Skeletal muscle satellite cell (primary cell): ENCODE measurements at regions not wholly inside any gene's neighbourhood (a gene's known extent, or its start where the extent isn't known, plus 50 kb on each side); places are given as distances from the start of the nearest gene placed in this dataset.
"Not testable (repeated sequence)": the region's sequence is repeated elsewhere in the genome, so short reads cannot be mapped to it uniquely, and the experiment has no call there.

Experiments used
- H3K27me3 ChIP-seq: 2 replicates; pipeline ENCODE4 v1.7.0; 2013; ENCODE audit warnings: low read length; ENCODE audit not compliant: control insufficient read depth, insufficient read depth
- H3K36me3 ChIP-seq: 2 replicates; pipeline ENCODE4 v1.7.0; 2013; ENCODE audit warnings: mild to moderate bottlenecking, control low read depth, low read length; ENCODE audit not compliant: insufficient read depth
- H3K4me1 ChIP-seq: 2 replicates; pipeline ENCODE4 v1.7.0; 2013; ENCODE audit warnings: low read length; ENCODE audit not compliant: control insufficient read depth, insufficient read depth
- H3K4me2 ChIP-seq: 2 replicates; pipeline ENCODE4 v1.7.0; 2013; ENCODE audit warnings: mild to moderate bottlenecking, low read length
- H3K4me3 ChIP-seq: 2 replicates; pipeline ENCODE4 v1.7.0; 2013; ENCODE audit warnings: low read length
- H3K9ac ChIP-seq: 2 replicates; pipeline ENCODE4 v1.7.0; 2013; ENCODE audit warnings: mild to moderate bottlenecking, low read depth, low read length, moderate library complexity
- H3K9me3 ChIP-seq: replicated peaks from 2 replicates; pipeline ENCODE4 v1.7.0; 2013; ENCODE audit warnings: mild to moderate bottlenecking, control low read depth, low read length

- Histone ChIP-seq H3K4me3 (no peak overlapping the region), H3K4me2 (no peak overlapping the region), H3K9me3 (peaks cover 6% of the 10 kb centered on the region), H3K9ac (no peak overlapping the region), H3K4me1 (no peaks in the 10 kb centered on the region), H3K36me3 (no peaks in the 10 kb centered on the region), H3K27me3 (no peaks in the 10 kb centered on the region)
Observed at GRCh38 chr6:66533921-66534404, 826.9 kb upstream of the EYS start.

DNA sequence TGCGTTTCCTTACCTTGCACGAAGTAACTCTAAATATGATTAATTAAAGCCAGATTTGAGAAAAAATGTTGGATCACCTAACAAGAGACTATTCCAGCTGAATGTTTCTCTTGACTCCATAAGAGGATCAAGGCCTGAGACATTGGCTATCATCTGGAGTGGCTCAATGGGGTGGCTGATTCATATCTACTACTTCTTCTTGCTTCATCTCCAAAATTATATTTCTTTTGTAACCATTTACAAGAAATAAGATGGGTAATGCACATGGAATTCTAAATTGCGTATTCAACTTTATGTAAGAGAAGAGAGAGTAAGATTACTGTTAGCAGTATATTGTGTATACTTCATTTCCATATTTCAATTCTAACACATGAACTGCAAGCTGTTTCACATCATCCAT is 819.0 kb upstream of the EYS start:
- Histone ChIP-seq H3K27me3 (no peaks in the 10 kb centered on the region), H3K9me3 (peaks cover 4% of the 10 kb centered on the region), H3K4me2 (no peak overlapping the region), H3K4me1 (no peaks in the 10 kb centered on the region), H3K9ac (no peak overlapping the region), H3K36me3 (no peaks in the 10 kb centered on the region), H3K4me3 (no peak overlapping the region)

GRCh38 chr6:66522864-66523263 is 815.8 kb upstream of the EYS start:
- Histone ChIP-seq H3K9me3 (peaks cover 4% of the 10 kb centered on the region), H3K36me3 (no peaks in the 10 kb centered on the region), H3K4me3 (no peak overlapping the region), H3K4me1 (no peaks in the 10 kb centered on the region), H3K4me2 (no peak overlapping the region), H3K9ac (no peak overlapping the region), H3K27me3 (no peaks in the 10 kb centered on the region)

- Histone ChIP-seq H3K4me3 (no peak overlapping the region), H3K9me3 (no peaks in the 10 kb centered on the region), H3K4me2 (no peak overlapping the region), H3K4me1 (no peaks in the 10 kb centered on the region), H3K36me3 (no peaks in the 10 kb centered on the region), H3K27me3 (no peaks in the 10 kb centered on the region), H3K9ac (no peak overlapping the region)
Observed at GRCh38 chr6:66516377-66516776, 809.4 kb upstream of the EYS start.

DNA sequence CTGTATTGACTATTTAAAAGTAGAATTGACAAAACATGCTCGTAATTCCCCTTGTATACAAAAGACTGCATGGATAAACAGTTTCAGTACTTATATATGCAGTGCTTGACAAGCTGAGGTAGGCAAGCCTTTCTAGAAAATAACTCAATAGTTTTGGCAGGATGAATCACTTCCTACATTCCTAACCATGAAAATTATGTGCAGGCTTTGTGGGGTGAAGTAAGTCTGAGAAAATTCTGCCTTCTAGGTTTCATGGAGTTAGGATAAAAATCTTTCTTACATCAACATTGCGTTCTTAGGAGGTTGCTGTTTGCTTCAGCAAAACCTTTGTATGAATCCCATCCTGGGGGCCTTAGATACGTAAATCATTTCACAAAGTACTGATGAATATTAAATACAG is 801.4 kb upstream of the EYS start:
- Histone ChIP-seq H3K27me3 (no peaks in the 10 kb centered on the region), H3K4me3 (no peak overlapping the region), H3K9me3 (peaks cover 6% of the 10 kb centered on the region), H3K4me2 (no peak overlapping the region), H3K9ac (no peak overlapping the region), H3K36me3 (no peaks in the 10 kb centered on the region), H3K4me1 (no peaks in the 10 kb centered on the region)

DNA sequence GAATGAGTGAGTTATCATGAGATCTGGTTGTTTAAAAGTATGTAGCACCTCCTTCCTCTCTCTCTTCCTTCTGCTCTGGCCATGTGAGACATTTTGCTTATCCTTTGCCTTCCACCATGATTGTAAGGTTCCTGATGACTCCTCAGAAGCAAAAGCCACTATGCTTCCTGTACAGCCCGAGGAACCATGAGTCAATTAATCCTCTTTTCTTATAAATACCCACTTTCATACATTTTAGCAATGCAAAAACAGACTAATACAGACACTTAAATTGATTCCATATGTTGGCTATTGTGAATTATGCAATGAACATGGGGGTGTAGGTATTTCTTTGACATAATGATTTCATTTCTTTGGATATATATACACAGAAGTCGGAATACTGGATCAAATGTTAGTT is 792.8 kb upstream of the EYS start:
- Histone ChIP-seq H3K27me3 (no peaks in the 10 kb centered on the region), H3K9me3 (no peaks in the 10 kb centered on the region), H3K4me2 (no peak overlapping the region), H3K4me1 (no peaks in the 10 kb centered on the region), H3K9ac (no peak overlapping the region), H3K36me3 (no peaks in the 10 kb centered on the region), H3K4me3 (no peak overlapping the region)

GRCh38 chr6:66496659-66497058 is 789.6 kb upstream of the EYS start:
- Histone ChIP-seq H3K27me3 (no peaks in the 10 kb centered on the region), H3K9ac (no peak overlapping the region), H3K4me1 (no peaks in the 10 kb centered on the region), H3K4me2 (no peak overlapping the region), H3K4me3 (no peak overlapping the region), H3K9me3 (no peaks in the 10 kb centered on the region), H3K36me3 (no peaks in the 10 kb centered on the region)

DNA sequence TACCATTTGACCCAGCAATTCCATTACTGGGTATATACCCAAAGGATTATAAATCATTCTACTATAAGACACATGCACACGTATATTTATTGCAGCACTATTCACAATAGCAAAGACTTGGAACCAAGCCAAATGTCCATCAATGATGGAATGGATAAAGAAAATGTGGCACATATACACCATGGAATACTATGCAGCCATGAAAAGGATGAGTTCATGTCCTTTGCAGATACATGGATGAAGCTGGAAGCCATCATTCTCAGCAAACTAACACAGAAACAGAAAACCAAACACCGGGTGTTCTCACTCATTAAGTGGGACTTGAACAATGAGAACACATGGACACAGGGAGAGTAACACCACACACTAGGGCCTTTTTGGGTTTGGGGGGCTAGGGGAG is 787.6 kb upstream of the EYS start:
- H3K4me1 ChIP-seq, H3K9ac ChIP-seq, H3K27me3 ChIP-seq: not testable (repeated sequence)

GRCh38 chr6:66489269-66489987 is 782.4 kb upstream of the EYS start:
- Histone ChIP-seq H3K9me3 (no peaks in the 10 kb centered on the region), H3K4me2 (no peak overlapping the region), H3K9ac (no peak overlapping the region), H3K4me1 (no peaks in the 10 kb centered on the region), H3K27me3 (no peaks in the 10 kb centered on the region), H3K4me3 (no peak overlapping the region), H3K36me3 (no peaks in the 10 kb centered on the region)

More for the DNA sequence above, 787.6 kb upstream of the EYS start:
- H3K4me2 ChIP-seq, H3K36me3 ChIP-seq, H3K9me3 ChIP-seq, H3K4me3 ChIP-seq: not testable (repeated sequence)

- no peak overlapping the region for H3K9ac ChIP-seq
- H3K27me3 ChIP-seq = no peaks in the 10 kb centered on the region
- no peaks in the 10 kb centered on the region for H3K4me1 ChIP-seq
- H3K36me3 ChIP-seq = no peaks in the 10 kb centered on the region
- no peak overlapping the region for H3K4me3 ChIP-seq
- no peak overlapping the region for H3K4me2 ChIP-seq
- peaks cover 13% of the 10 kb centered on the region for H3K9me3 ChIP-seq
Observed at GRCh38 chr6:66481216-66481615, 774.2 kb upstream of the EYS start.

DNA sequence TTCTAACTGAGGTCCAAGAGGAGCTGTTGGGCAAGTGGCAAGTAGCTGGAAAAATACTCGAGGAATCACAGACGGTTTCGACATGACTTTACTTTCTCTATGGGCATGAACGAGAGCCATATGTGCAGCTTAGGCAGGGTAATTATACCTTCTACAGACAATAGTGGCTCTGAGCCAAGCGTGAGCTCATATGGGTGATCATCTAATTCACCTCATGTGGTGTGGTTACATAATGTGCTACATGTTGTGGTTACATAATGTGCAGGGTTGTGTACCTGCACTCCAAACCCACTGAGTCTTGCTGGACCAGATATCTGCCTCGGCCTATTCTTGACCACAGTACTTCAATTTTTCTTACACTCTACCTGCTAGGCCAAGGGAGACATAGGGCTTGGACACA is 771.7 kb upstream of the EYS start:
- Histone ChIP-seq H3K4me3 (no peak overlapping the region), H3K4me2 (no peak overlapping the region), H3K27me3 (no peaks in the 10 kb centered on the region), H3K9me3 (peaks cover 13% of the 10 kb centered on the region), H3K9ac (no peak overlapping the region), H3K36me3 (no peaks in the 10 kb centered on the region), H3K4me1 (no peaks in the 10 kb centered on the region)

- no peak overlapping the region for H3K4me2 ChIP-seq
- no peaks in the 10 kb centered on the region for H3K9me3 ChIP-seq
- no peak overlapping the region for H3K9ac ChIP-seq
- no peaks in the 10 kb centered on the region for H3K4me1 ChIP-seq
- H3K27me3 ChIP-seq = no peaks in the 10 kb centered on the region
- no peaks in the 10 kb centered on the region for H3K36me3 ChIP-seq
- H3K4me3 ChIP-seq = no peak overlapping the region
Observed at GRCh38 chr6:66435321-66435720, 728.3 kb upstream of the EYS start.
